Neural progenitor cell (in vitro differentiated cells): ENCODE measurements at regions not wholly inside any gene's neighbourhood (a gene's known extent, or its start where the extent isn't known, plus 50 kb on each side); places are given as distances from the start of the nearest gene placed in this dataset.

ENCODE experiments used
- EZH2phosphoT487 ChIP-seq: fragments of 200-600 bp; sonication (generic); IDR thresholded peaks from 2 replicates; pipeline ENCODE4 v1.6.1; 2017; ENCODE audit warnings: antibody characterized with exemption
- TF ChIP-seq, protein P1 (sequence below): fragments of 200-600 bp; sonication (generic); IDR thresholded peaks from 2 replicates; pipeline ENCODE4 v1.5.1; 2017; ENCODE audit warnings: antibody characterized with exemption, mild to moderate bottlenecking

DNA sequence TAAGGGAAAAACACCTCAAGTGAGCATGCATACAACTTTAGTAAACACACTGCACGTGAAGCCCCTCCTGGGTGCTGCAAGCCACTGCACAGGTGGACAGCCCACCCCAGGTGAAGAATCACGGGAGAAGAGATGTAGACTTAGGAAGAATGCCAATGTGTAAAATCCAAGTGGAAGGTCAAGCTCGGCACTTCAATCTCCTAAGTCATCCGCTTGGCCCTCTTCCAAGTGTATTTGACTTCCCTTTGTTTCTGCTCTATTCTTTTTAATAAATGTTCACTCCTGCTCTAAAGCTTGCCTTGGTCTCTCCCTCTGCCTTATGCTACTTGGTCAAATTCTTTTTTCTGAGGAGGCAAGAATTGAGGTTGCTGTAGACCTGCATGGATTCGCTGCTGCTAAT lies 316.6 kb downstream of the EDEM1 start:
- TF ChIP-seq, protein P1, sequence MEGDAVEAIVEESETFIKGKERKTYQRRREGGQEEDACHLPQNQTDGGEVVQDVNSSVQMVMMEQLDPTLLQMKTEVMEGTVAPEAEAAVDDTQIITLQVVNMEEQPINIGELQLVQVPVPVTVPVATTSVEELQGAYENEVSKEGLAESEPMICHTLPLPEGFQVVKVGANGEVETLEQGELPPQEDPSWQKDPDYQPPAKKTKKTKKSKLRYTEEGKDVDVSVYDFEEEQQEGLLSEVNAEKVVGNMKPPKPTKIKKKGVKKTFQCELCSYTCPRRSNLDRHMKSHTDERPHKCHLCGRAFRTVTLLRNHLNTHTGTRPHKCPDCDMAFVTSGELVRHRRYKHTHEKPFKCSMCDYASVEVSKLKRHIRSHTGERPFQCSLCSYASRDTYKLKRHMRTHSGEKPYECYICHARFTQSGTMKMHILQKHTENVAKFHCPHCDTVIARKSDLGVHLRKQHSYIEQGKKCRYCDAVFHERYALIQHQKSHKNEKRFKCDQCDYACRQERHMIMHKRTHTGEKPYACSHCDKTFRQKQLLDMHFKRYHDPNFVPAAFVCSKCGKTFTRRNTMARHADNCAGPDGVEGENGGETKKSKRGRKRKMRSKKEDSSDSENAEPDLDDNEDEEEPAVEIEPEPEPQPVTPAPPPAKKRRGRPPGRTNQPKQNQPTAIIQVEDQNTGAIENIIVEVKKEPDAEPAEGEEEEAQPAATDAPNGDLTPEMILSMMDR: no peak
- no peak for TF ChIP-seq EZH2phosphoT487
